ENCODE measurements at regions not wholly inside any gene's neighbourhood (a gene's known extent, or its start where the extent isn't known, plus 50 kb on each side); places are given as distances from the start of the nearest gene placed in this dataset.

- DNase-seq: no peak
- no peak for FAIRE-seq
- no peaks in the 10 kb centered on the region for H3K4me1 ChIP-seq (ENCODE audit: control insufficient read depth in 3 of 3, insufficient read depth in 2 of 3, low read depth in 1 of 3, low read length in 2 of 3)
- H3K27ac ChIP-seq (ENCODE audit: low read depth in 1 of 3, low read length in 2 of 3): no peak overlapping the region
- H3K4me3 ChIP-seq (ENCODE audit: low read depth in 1 of 3, low read length in 3 of 3): no peak overlapping the region
- peaks cover 0 to 18% of the 10 kb centered on the region in 2 donors for H3K9me3 ChIP-seq (ENCODE audit: control insufficient read depth in 2 of 2, insufficient read depth in 1 of 2, low read depth in 1 of 2, low read length in 1 of 2)
- no peaks in the 10 kb centered on the region for H3K27me3 ChIP-seq (ENCODE audit: control insufficient read depth in 3 of 3, insufficient read depth in 3 of 3, low read length in 3 of 3)
- 74 to 87% (median 78%) methylated on average over 6 of the region's 6 CpGs for WGBS, 3 donors
- no peaks in the 10 kb centered on the region for H3K36me3 ChIP-seq (ENCODE audit: control insufficient read depth in 3 of 3, insufficient read depth in 2 of 3, low read depth in 1 of 3, low read length in 3 of 3)
Observed at GRCh38 chr12:82216475-82216874, 141.7 kb downstream of the CCDC59 start.

- H3K9me3 ChIP-seq (ENCODE audit: control insufficient read depth in 2 of 2, insufficient read depth in 1 of 2, low read depth in 1 of 2, low read length in 1 of 2): peaks cover 0 to 45% of the 10 kb centered on the region in 2 donors
- no peaks in the 10 kb centered on the region for H3K4me1 ChIP-seq (ENCODE audit: control insufficient read depth in 3 of 3, insufficient read depth in 2 of 3, low read depth in 1 of 3, low read length in 2 of 3)
- H3K36me3 ChIP-seq (ENCODE audit: control insufficient read depth in 3 of 3, insufficient read depth in 2 of 3, low read depth in 1 of 3, low read length in 3 of 3): no peaks in the 10 kb centered on the region
- H3K4me3 ChIP-seq (ENCODE audit: low read depth in 1 of 3, low read length in 3 of 3): no peak overlapping the region
- WGBS, 3 donors: 24 to 51% (median 47%) methylated on average over 2 of the region's 2 CpGs
- no peaks in the 10 kb centered on the region for H3K27me3 ChIP-seq (ENCODE audit: control insufficient read depth in 3 of 3, insufficient read depth in 3 of 3, low read length in 3 of 3)
- H3K27ac ChIP-seq (ENCODE audit: low read depth in 1 of 3, low read length in 2 of 3): no peak overlapping the region
- DNase-seq (no peak), FAIRE-seq (no peak)
Observed at GRCh38 chr12:82213761-82214160, 144.4 kb downstream of the CCDC59 start.

- no peaks in the 10 kb centered on the region for H3K36me3 ChIP-seq (ENCODE audit: control insufficient read depth in 3 of 3, insufficient read depth in 2 of 3, low read depth in 1 of 3, low read length in 3 of 3)
- DNase-seq (no peak), FAIRE-seq (no peak)
- 86 to 96% (median 95%) methylated on average over 1 of the region's 1 CpG for WGBS, 3 donors
- no peak overlapping the region for H3K4me3 ChIP-seq (ENCODE audit: low read depth in 1 of 3, low read length in 3 of 3)
- H3K27me3 ChIP-seq (ENCODE audit: control insufficient read depth in 3 of 3, insufficient read depth in 3 of 3, low read length in 3 of 3): no peaks in the 10 kb centered on the region
- no peaks in the 10 kb centered on the region for H3K4me1 ChIP-seq (ENCODE audit: control insufficient read depth in 3 of 3, insufficient read depth in 2 of 3, low read depth in 1 of 3, low read length in 2 of 3)
- H3K27ac ChIP-seq (ENCODE audit: low read depth in 1 of 3, low read length in 2 of 3): no peak overlapping the region
- peaks cover 0 to 47% of the 10 kb centered on the region in 2 donors for H3K9me3 ChIP-seq (ENCODE audit: control insufficient read depth in 2 of 2, insufficient read depth in 1 of 2, low read depth in 1 of 2, low read length in 1 of 2)
Observed at GRCh38 chr12:82210882-82211281, 147.3 kb downstream of the CCDC59 start.

GRCh38 chr12:82209533-82209932 lies 148.7 kb downstream of the CCDC59 start:
- no peaks in the 10 kb centered on the region for H3K27me3 ChIP-seq (ENCODE audit: control insufficient read depth in 3 of 3, insufficient read depth in 3 of 3, low read length in 3 of 3)
- FAIRE-seq: no peak
- no peak for DNase-seq
- no peaks in the 10 kb centered on the region for H3K4me1 ChIP-seq (ENCODE audit: control insufficient read depth in 3 of 3, insufficient read depth in 2 of 3, low read depth in 1 of 3, low read length in 2 of 3)
- H3K9me3 ChIP-seq (ENCODE audit: control insufficient read depth in 2 of 2, insufficient read depth in 1 of 2, low read depth in 1 of 2, low read length in 1 of 2): peaks cover 0 to 52% of the 10 kb centered on the region in 2 donors
- 93 to 94% (median 94%) methylated on average over 9 of the region's 9 CpGs for WGBS, 3 donors
- no peak overlapping the region for H3K4me3 ChIP-seq (ENCODE audit: low read depth in 1 of 3, low read length in 3 of 3)
- no peaks in the 10 kb centered on the region for H3K36me3 ChIP-seq (ENCODE audit: control insufficient read depth in 3 of 3, insufficient read depth in 2 of 3, low read depth in 1 of 3, low read length in 3 of 3)
- H3K27ac ChIP-seq (ENCODE audit: low read depth in 1 of 3, low read length in 2 of 3): no peak overlapping the region

GRCh38 chr12:82207556-82207955 lies 150.6 kb downstream of the CCDC59 start:
- Histone ChIP-seq H3K4me1 (ENCODE audit: control insufficient read depth in 3 of 3, insufficient read depth in 2 of 3, low read depth in 1 of 3, low read length in 2 of 3) (no peaks in the 10 kb centered on the region), H3K9me3 (ENCODE audit: control insufficient read depth in 2 of 2, insufficient read depth in 1 of 2, low read depth in 1 of 2, low read length in 1 of 2) (peaks cover 0 to 60% of the 10 kb centered on the region in 2 donors), H3K36me3 (ENCODE audit: control insufficient read depth in 3 of 3, insufficient read depth in 2 of 3, low read depth in 1 of 3, low read length in 3 of 3) (no peaks in the 10 kb centered on the region), H3K4me3 (ENCODE audit: low read depth in 1 of 3, low read length in 3 of 3) (no peak overlapping the region), H3K27me3 (ENCODE audit: control insufficient read depth in 3 of 3, insufficient read depth in 3 of 3, low read length in 3 of 3) (no peaks in the 10 kb centered on the region), H3K27ac (ENCODE audit: low read depth in 1 of 3, low read length in 2 of 3) (no peak overlapping the region)
- FAIRE-seq: no peak
- no peak for DNase-seq

- Histone ChIP-seq H3K36me3 (ENCODE audit: control insufficient read depth in 3 of 3, insufficient read depth in 2 of 3, low read depth in 1 of 3, low read length in 3 of 3) (no peaks in the 10 kb centered on the region), H3K27me3 (ENCODE audit: control insufficient read depth in 3 of 3, insufficient read depth in 3 of 3, low read length in 3 of 3) (no peaks in the 10 kb centered on the region), H3K27ac (ENCODE audit: low read depth in 1 of 3, low read length in 2 of 3) (peak overlapping the region in 2 of 3 donors; percentile 3 to 32), H3K4me1 (ENCODE audit: control insufficient read depth in 3 of 3, insufficient read depth in 2 of 3, low read depth in 1 of 3, low read length in 2 of 3) (no peaks in the 10 kb centered on the region), H3K9me3 (ENCODE audit: control insufficient read depth in 2 of 2, insufficient read depth in 1 of 2, low read depth in 1 of 2, low read length in 1 of 2) (peaks cover 0 to 25% of the 10 kb centered on the region in 2 donors), H3K4me3 (ENCODE audit: low read depth in 1 of 3, low read length in 3 of 3) (no peak overlapping the region)
- FAIRE-seq (no peak), DNase-seq (peak in 1 of 2 donors; percentile 96)
- 22 to 62% (median 23%) methylated on average over 4 of the region's 4 CpGs for WGBS, 3 donors
Observed at GRCh38 chr12:82203086-82203485, 155.1 kb downstream of the CCDC59 start.

- WGBS, 3 donors: 90 to 94% (median 93%) methylated on average over 2 of the region's 2 CpGs
Observed at GRCh38 chr12:82187595-82187994, 170.6 kb downstream of the CCDC59 start.

GRCh38 chr12:82187011-82187410 lies 171.2 kb downstream of the CCDC59 start:
- Histone ChIP-seq H3K4me1 (ENCODE audit: control insufficient read depth in 3 of 3, insufficient read depth in 2 of 3, low read depth in 1 of 3, low read length in 2 of 3) (no peaks in the 10 kb centered on the region), H3K9me3 (ENCODE audit: control insufficient read depth in 2 of 2, insufficient read depth in 1 of 2, low read depth in 1 of 2, low read length in 1 of 2) (peaks cover 0 to 4% of the 10 kb centered on the region in 2 donors)
- FAIRE-seq: no peak

More at GRCh38 chr12:82187595-82187994, 170.6 kb downstream of the CCDC59 start:
- FAIRE-seq (no peak), DNase-seq (no peak)
- Histone ChIP-seq H3K27ac (ENCODE audit: low read depth in 1 of 3, low read length in 2 of 3) (no peak overlapping the region), H3K36me3 (ENCODE audit: control insufficient read depth in 3 of 3, insufficient read depth in 2 of 3, low read depth in 1 of 3, low read length in 3 of 3) (no peaks in the 10 kb centered on the region), H3K4me1 (ENCODE audit: control insufficient read depth in 3 of 3, insufficient read depth in 2 of 3, low read depth in 1 of 3, low read length in 2 of 3) (no peaks in the 10 kb centered on the region), H3K9me3 (ENCODE audit: control insufficient read depth in 2 of 2, insufficient read depth in 1 of 2, low read depth in 1 of 2, low read length in 1 of 2) (peaks cover 0 to 4% of the 10 kb centered on the region in 2 donors), H3K27me3 (ENCODE audit: control insufficient read depth in 3 of 3, insufficient read depth in 3 of 3, low read length in 3 of 3) (no peaks in the 10 kb centered on the region), H3K4me3 (ENCODE audit: low read depth in 1 of 3, low read length in 3 of 3) (no peak overlapping the region)

GRCh38 chr12:82186282-82186681 lies 171.9 kb downstream of the CCDC59 start:
- no peak overlapping the region for H3K27ac ChIP-seq (ENCODE audit: low read depth in 1 of 3, low read length in 2 of 3)
- DNase-seq (no peak), FAIRE-seq (peak; percentile 5)
- no peaks in the 10 kb centered on the region for H3K36me3 ChIP-seq (ENCODE audit: control insufficient read depth in 3 of 3, insufficient read depth in 2 of 3, low read depth in 1 of 3, low read length in 3 of 3)
- WGBS, 3 donors: 84 to 92% (median 90%) methylated on average over 6 of the region's 6 CpGs
- H3K4me1 ChIP-seq (ENCODE audit: control insufficient read depth in 3 of 3, insufficient read depth in 2 of 3, low read depth in 1 of 3, low read length in 2 of 3): no peaks in the 10 kb centered on the region
- no peaks in the 10 kb centered on the region for H3K27me3 ChIP-seq (ENCODE audit: control insufficient read depth in 3 of 3, insufficient read depth in 3 of 3, low read length in 3 of 3)
- peaks cover 0 to 4% of the 10 kb centered on the region in 2 donors for H3K9me3 ChIP-seq (ENCODE audit: control insufficient read depth in 2 of 2, insufficient read depth in 1 of 2, low read depth in 1 of 2, low read length in 1 of 2)
- no peak overlapping the region for H3K4me3 ChIP-seq (ENCODE audit: low read depth in 1 of 3, low read length in 3 of 3)

More at GRCh38 chr12:82187011-82187410, 171.2 kb downstream of the CCDC59 start:
- H3K36me3 ChIP-seq (ENCODE audit: control insufficient read depth in 3 of 3, insufficient read depth in 2 of 3, low read depth in 1 of 3, low read length in 3 of 3): no peaks in the 10 kb centered on the region
- no peak overlapping the region for H3K4me3 ChIP-seq (ENCODE audit: low read depth in 1 of 3, low read length in 3 of 3)
- H3K27ac ChIP-seq (ENCODE audit: low read depth in 1 of 3, low read length in 2 of 3): no peak overlapping the region
- H3K27me3 ChIP-seq (ENCODE audit: control insufficient read depth in 3 of 3, insufficient read depth in 3 of 3, low read length in 3 of 3): no peaks in the 10 kb centered on the region
- no peak for DNase-seq

Measured in small intestine (tissue), 7 donors.